GM23338 (cell line): ENCODE measurements at regions not wholly inside any gene's neighbourhood (a gene's known extent, or its start where the extent isn't known, plus 50 kb on each side); places are given as distances from the start of the nearest gene placed in this dataset.

Experiments used
- ATAC-seq: fragments of 200-7000 bp; cut with Tn5 transposase; 3 replicates; pipeline ENCODE4 v1.9.1; 2020
- DNase-seq: peaks from one replicate; pipeline ENCODE4 v3.0.0-alpha.2; 2015; ENCODE audit warnings: low spot score
- H2AFZ ChIP-seq: fragments of 200-600 bp; sonication (generic); 2 replicates; pipeline ENCODE4 v1.8.0; 2016; ENCODE audit warnings: antibody characterized with exemption, mild to moderate bottlenecking, moderate library complexity
- H3F3A ChIP-seq: fragments of 200-600 bp; sonication (generic); replicated peaks from 2 replicates; pipeline ENCODE4 v1.8.0; 2017; ENCODE audit warnings: antibody characterized with exemption, mixed run types, low read depth
- H3K27ac ChIP-seq: fragments of 200-600 bp; sonication (generic); 2 replicates; pipeline ENCODE4 v1.6.1; 2016; ENCODE audit warnings: low read depth
- H3K27me3 ChIP-seq: fragments of 200-600 bp; sonication (generic); 2 replicates; pipeline ENCODE4 v1.8.0; 2016; ENCODE audit warnings: mild to moderate bottlenecking, mixed run types, moderate library complexity; ENCODE audit not compliant: insufficient read depth
- H3K36me3 ChIP-seq: fragments of 200-600 bp; sonication (generic); 2 replicates; pipeline ENCODE4 v1.8.0; 2016; ENCODE audit warnings: mild to moderate bottlenecking; ENCODE audit not compliant: insufficient read depth
- H3K4me1 ChIP-seq: fragments of 200-600 bp; sonication (generic); 2 replicates; pipeline ENCODE4 v1.8.0; 2016; ENCODE audit warnings: mild to moderate bottlenecking, moderate library complexity; ENCODE audit not compliant: insufficient read depth
- H3K4me2 ChIP-seq: fragments of 200-600 bp; sonication (generic); 2 replicates; pipeline ENCODE4 v1.7.1; 2017; ENCODE audit warnings: mixed run types
- H3K4me3 ChIP-seq: fragments of 200-600 bp; sonication (generic); 2 replicates; pipeline ENCODE4 v1.6.1; 2016; ENCODE audit warnings: mixed run types
- H3K79me2 ChIP-seq: fragments of 200-600 bp; sonication (generic); replicated peaks from 2 replicates; pipeline ENCODE4 v1.8.0; 2017; ENCODE audit warnings: mild to moderate bottlenecking; ENCODE audit not compliant: insufficient read depth
- H3K9me2 ChIP-seq: fragments of 200-600 bp; sonication (generic); 2 replicates; pipeline ENCODE4 v1.8.0; 2017; ENCODE audit not compliant: insufficient read depth
- H4K20me1 ChIP-seq: fragments of 200-600 bp; sonication (generic); replicated peaks from 2 replicates; pipeline ENCODE4 v1.8.0; 2017; ENCODE audit warnings: mild to moderate bottlenecking; ENCODE audit not compliant: insufficient read depth
- H3K27ac Mint-ChIP-seq: 2 replicates; pipeline ENCODE4 v1.8.0; 2020; ENCODE audit warnings: inconsistent platforms, mild to moderate bottlenecking, moderate library complexity, mixed read lengths
- H3K27me3 Mint-ChIP-seq: 3 replicates; pipeline ENCODE4 v1.8.0; 2022; ENCODE audit warnings: low read depth, mild to moderate bottlenecking, moderate library complexity, mixed read lengths, inconsistent platforms; ENCODE audit not compliant: insufficient read depth, poor library complexity
- H3K36me3 Mint-ChIP-seq: 3 replicates; pipeline ENCODE4 v1.8.0; 2021; ENCODE audit warnings: low read depth, mild to moderate bottlenecking, inconsistent platforms, moderate library complexity, mixed read lengths
- H3K4me1 Mint-ChIP-seq: 3 replicates; pipeline ENCODE4 v1.8.0; 2020; ENCODE audit warnings: mild to moderate bottlenecking, inconsistent platforms, mixed read lengths
- H3K4me3 Mint-ChIP-seq: 3 replicates; pipeline ENCODE4 v1.8.0; 2021; ENCODE audit warnings: moderate library complexity, mild to moderate bottlenecking, inconsistent platforms, mixed read lengths
- H3K9me3 Mint-ChIP-seq: 3 replicates; pipeline ENCODE4 v1.8.0; 2020; ENCODE audit warnings: moderate library complexity, mild to moderate bottlenecking, inconsistent platforms, mixed read lengths
- CREB1 ChIP-seq: fragments of 250-450 bp; sonication (Bioruptor Pico); IDR thresholded peaks from 2 replicates; pipeline ENCODE4 v1.5.0; 2020; ENCODE audit warnings: low read depth, mild to moderate bottlenecking, moderate library complexity
- CTCF ChIP-seq, 2 experiments: fragments of 200-600 bp in 1 of 2; sonication (generic) in 1 of 2; conservative IDR thresholded peaks; 2 replicates each; pipeline versions ENCODE4 v1.5.1 to v1.6.1; 2016 to 2017; ENCODE audit warnings: antibody characterized with exemption in 2 of 2, low read depth in 2 of 2, mild to moderate bottlenecking in 2 of 2, moderate library complexity in 1 of 2
- ETS1 ChIP-seq: IDR thresholded peaks from 2 replicates; pipeline ENCODE4 v1.6.1; 2016; ENCODE audit warnings: antibody characterized with exemption
- EZH2 ChIP-seq: fragments of 200-600 bp; sonication (generic); IDR thresholded peaks from one replicate; pipeline ENCODE4 v1.8.0; 2017; ENCODE audit warnings: antibody characterized with exemption, mild to moderate bottlenecking, low read depth; ENCODE audit not compliant: unreplicated experiment
- EZH2phosphoT487 ChIP-seq: fragments of 200-600 bp; sonication (generic); IDR thresholded peaks from one replicate; pipeline ENCODE4 v1.8.1; 2018; ENCODE audit warnings: antibody characterized with exemption; ENCODE audit not compliant: unreplicated experiment
- JUNB ChIP-seq: IDR thresholded peaks from one replicate; pipeline ENCODE4 v1.6.1; 2016; ENCODE audit warnings: antibody characterized with exemption; ENCODE audit not compliant: unreplicated experiment
- NANOG ChIP-seq: IDR thresholded peaks from 2 replicates; pipeline ENCODE4 v1.6.1; 2016; ENCODE audit warnings: antibody characterized with exemption, borderline replicate concordance
- POLR2AphosphoS5 ChIP-seq: IDR thresholded peaks from 2 replicates; pipeline ENCODE4 v1.6.1; 2016; ENCODE audit warnings: antibody characterized with exemption, low read depth
- REST ChIP-seq: IDR thresholded peaks from one replicate; pipeline ENCODE4 v1.6.1; 2018; ENCODE audit warnings: antibody characterized with exemption; ENCODE audit not compliant: unreplicated experiment
- STAT1 ChIP-seq: IDR thresholded peaks from one replicate; pipeline ENCODE4 v1.6.1; 2016; ENCODE audit warnings: antibody characterized with exemption; ENCODE audit not compliant: unreplicated experiment
- ZNF114 ChIP-seq: fragments of 250-450 bp; sonication (Bioruptor Pico); IDR thresholded peaks from 2 replicates; pipeline ENCODE4 v1.5.0; 2020; ENCODE audit warnings: mild to moderate bottlenecking, moderate library complexity
- ZNF331 ChIP-seq: fragments of 250-450 bp; sonication (Bioruptor Pico); IDR thresholded peaks from 2 replicates; pipeline ENCODE4 v1.5.0; 2020; ENCODE audit warnings: low read depth, mild to moderate bottlenecking, moderate library complexity
- ZNF462 ChIP-seq: fragments of 250-450 bp; sonication (Bioruptor Pico); IDR thresholded peaks from 2 replicates; pipeline ENCODE4 v1.5.0; 2020; ENCODE audit warnings: mild to moderate bottlenecking, moderate library complexity

GRCh38 chr2:228698963-228699362 lies 517.5 kb upstream of the SPHKAP start:
- Mint-ChIP-seq H3K36me3 (no peaks in the 10 kb centered on the region), H3K27me3 (no peaks in the 10 kb centered on the region), H3K4me1 (no peaks in the 10 kb centered on the region), H3K27ac (no peak overlapping the region), H3K9me3 (peaks cover 4% of the 10 kb centered on the region; the same call in 2 of the 3 replicates), H3K4me3 (no peak overlapping the region)
- Histone ChIP-seq H3K4me1 (no peaks in the 10 kb centered on the region), H3K9me2 (no peaks in the 10 kb centered on the region; the same call in none of the 2 replicates), H3F3A (no peaks in the 10 kb centered on the region), H3K4me2 (no peak overlapping the region), H3K4me3 (no peak overlapping the region), H2AFZ (no peak overlapping the region), H3K79me2 (no peaks in the 10 kb centered on the region), H4K20me1 (no peaks in the 10 kb centered on the region), H3K27me3 (no peaks in the 10 kb centered on the region), H3K36me3 (no peaks in the 10 kb centered on the region), H3K27ac (no peak overlapping the region)
- DNase-seq, result no peak
- TF ChIP-seq EZH2phosphoT487, result no peak
- no peak for TF ChIP-seq ZNF114 (CRISPR knock-in tag)
- TF ChIP-seq NANOG, result no peak
- TF ChIP-seq JUNB, result no peak
- TF ChIP-seq STAT1, result no peak
- TF ChIP-seq EZH2, result no peak
- no peak for TF ChIP-seq CREB1 (CRISPR knock-in tag)
- no peak for TF ChIP-seq REST
- TF ChIP-seq ZNF331 (CRISPR knock-in tag), result no peak
- no peak for TF ChIP-seq ETS1
- TF ChIP-seq ZNF462 (CRISPR knock-in tag), result no peak
- TF ChIP-seq POLR2AphosphoS5, result no peak
- TF ChIP-seq CTCF (conservative IDR thresholded peaks at IDR 0.05; ENCODE audit: low read depth in 2 of 2), result no peak
- no peak for ATAC-seq
